Loucy (cell line): ENCODE measurements at regions not wholly inside any gene's neighbourhood (a gene's known extent, or its start where the extent isn't known, plus 50 kb on each side); places are given as distances from the start of the nearest gene placed in this dataset.

Source experiments
- EZH2phosphoT487 ChIP-seq: fragments of 200-600 bp; IDR thresholded peaks from 2 replicates; pipeline ENCODE4 v1.6.1; 2018; ENCODE audit warnings: antibody characterized with exemption, mild to moderate bottlenecking, moderate library complexity, borderline replicate concordance
- TF ChIP-seq, protein P1 (sequence below): fragments of 200-600 bp; sonication (generic); conservative IDR thresholded peaks from 2 replicates; pipeline ENCODE4 v1.5.1; 2014; ENCODE audit warnings: mild to moderate bottlenecking, antibody characterized with exemption, low read length

DNA sequence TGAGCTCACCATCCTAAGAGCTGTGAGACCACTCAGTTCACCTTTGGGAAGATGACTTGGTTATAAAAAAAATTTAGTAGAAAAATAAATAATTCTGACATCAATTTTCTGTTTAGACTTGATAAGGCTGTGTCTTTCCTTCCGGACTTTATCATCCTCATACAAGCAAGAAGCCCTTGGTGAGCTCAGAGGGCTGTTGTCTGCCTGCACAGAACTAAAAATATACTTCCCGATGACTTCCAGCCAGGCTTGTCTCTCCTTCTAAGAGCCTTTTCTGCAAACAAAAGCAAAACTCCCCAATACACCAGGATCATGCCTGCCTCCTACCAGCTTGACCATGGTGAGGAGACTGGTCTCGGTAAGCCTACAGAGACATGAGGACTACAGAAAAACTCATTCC, 58.3 kb upstream of the PHOX2B start:
- TF ChIP-seq, protein P1, sequence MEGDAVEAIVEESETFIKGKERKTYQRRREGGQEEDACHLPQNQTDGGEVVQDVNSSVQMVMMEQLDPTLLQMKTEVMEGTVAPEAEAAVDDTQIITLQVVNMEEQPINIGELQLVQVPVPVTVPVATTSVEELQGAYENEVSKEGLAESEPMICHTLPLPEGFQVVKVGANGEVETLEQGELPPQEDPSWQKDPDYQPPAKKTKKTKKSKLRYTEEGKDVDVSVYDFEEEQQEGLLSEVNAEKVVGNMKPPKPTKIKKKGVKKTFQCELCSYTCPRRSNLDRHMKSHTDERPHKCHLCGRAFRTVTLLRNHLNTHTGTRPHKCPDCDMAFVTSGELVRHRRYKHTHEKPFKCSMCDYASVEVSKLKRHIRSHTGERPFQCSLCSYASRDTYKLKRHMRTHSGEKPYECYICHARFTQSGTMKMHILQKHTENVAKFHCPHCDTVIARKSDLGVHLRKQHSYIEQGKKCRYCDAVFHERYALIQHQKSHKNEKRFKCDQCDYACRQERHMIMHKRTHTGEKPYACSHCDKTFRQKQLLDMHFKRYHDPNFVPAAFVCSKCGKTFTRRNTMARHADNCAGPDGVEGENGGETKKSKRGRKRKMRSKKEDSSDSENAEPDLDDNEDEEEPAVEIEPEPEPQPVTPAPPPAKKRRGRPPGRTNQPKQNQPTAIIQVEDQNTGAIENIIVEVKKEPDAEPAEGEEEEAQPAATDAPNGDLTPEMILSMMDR: no peak
- no peak for TF ChIP-seq EZH2phosphoT487
